HEK293 (cell line): ENCODE measurements at regions not wholly inside any gene's neighbourhood (a gene's known extent, or its start where the extent isn't known, plus 50 kb on each side); places are given as distances from the start of the nearest gene placed in this dataset.

Source experiments
- ZNF529 ChIP-seq: fragments of 450-650 bp; formaldehyde crosslinking; IDR thresholded peaks from 2 replicates; pipeline ENCODE4 v1.5.1; 2017; ENCODE audit warnings: missing genetic modification characterization, missing biosample characterization; ENCODE audit not compliant: insufficient replicate concordance
- ZNF548 ChIP-seq: fragments of 450-650 bp; formaldehyde crosslinking; IDR thresholded peaks from 2 replicates; pipeline ENCODE4 v1.5.1; 2016; ENCODE audit warnings: missing biosample characterization, missing genetic modification characterization
- TF ChIP-seq, protein P1 (sequence below): fragments of 450-650 bp; formaldehyde crosslinking; IDR thresholded peaks from 2 replicates; pipeline ENCODE4 v1.5.1; 2016; ENCODE audit warnings: missing biosample characterization, missing genetic modification characterization

DNA sequence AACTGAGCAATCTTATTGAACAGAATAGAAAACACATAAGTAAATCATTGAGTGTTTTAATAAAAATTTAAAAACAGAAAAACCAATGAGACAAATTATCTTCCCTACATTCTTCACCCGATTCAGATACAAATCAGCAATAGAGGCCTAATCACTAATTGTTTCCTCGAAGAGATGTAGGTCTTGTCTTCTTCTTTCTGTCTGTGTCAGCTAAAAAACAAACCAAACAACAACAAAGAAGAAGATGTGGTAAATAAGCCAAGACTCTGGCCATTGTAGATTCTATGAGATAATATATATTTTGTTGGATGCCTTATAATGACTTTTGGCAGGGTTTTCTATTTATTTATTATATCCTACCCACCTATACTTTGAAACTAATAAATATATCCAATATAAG is 200.9 kb upstream of the FSIP2 start:
- TF ChIP-seq, protein P1, sequence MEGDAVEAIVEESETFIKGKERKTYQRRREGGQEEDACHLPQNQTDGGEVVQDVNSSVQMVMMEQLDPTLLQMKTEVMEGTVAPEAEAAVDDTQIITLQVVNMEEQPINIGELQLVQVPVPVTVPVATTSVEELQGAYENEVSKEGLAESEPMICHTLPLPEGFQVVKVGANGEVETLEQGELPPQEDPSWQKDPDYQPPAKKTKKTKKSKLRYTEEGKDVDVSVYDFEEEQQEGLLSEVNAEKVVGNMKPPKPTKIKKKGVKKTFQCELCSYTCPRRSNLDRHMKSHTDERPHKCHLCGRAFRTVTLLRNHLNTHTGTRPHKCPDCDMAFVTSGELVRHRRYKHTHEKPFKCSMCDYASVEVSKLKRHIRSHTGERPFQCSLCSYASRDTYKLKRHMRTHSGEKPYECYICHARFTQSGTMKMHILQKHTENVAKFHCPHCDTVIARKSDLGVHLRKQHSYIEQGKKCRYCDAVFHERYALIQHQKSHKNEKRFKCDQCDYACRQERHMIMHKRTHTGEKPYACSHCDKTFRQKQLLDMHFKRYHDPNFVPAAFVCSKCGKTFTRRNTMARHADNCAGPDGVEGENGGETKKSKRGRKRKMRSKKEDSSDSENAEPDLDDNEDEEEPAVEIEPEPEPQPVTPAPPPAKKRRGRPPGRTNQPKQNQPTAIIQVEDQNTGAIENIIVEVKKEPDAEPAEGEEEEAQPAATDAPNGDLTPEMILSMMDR (tag by site-specific recombination): no peak
- TF ChIP-seq ZNF548 (tag by site-specific recombination) (no peak), ZNF529 (tag by site-specific recombination) (no peak)
